Transverse colon (tissue), 4 donors: ENCODE measurements at regions not wholly inside any gene's neighbourhood (a gene's known extent, or its start where the extent isn't known, plus 50 kb on each side); places are given as distances from the start of the nearest gene placed in this dataset.

ENCODE experiments used
- DNase-seq: peaks from one replicate; pipeline ENCODE4 v3.0.0-alpha.2; 2019
- H3K27ac ChIP-seq, 4 donors: fragments of 200-600 bp; sonication (generic); 2 replicates each; pipeline ENCODE4 v1.5.1; 2016 to 2018; ENCODE audit warnings: inconsistent platforms in 4 of 4
- H3K27me3 ChIP-seq: fragments of 200-600 bp; sonication (generic); 2 replicates; pipeline ENCODE4 v1.5.1; 2017; ENCODE audit warnings: inconsistent platforms
- H3K36me3 ChIP-seq, 4 donors: fragments of 200-600 bp; sonication (generic); 2 replicates each; pipeline ENCODE4 v1.5.1; 2017 to 2019; ENCODE audit warnings: inconsistent platforms in 4 of 4
- H3K4me1 ChIP-seq, 4 donors: fragments of 200-600 bp; sonication (generic); 2 replicates each; pipeline ENCODE4 v1.5.1; 2017 to 2020; ENCODE audit warnings: inconsistent platforms in 4 of 4
- H3K4me3 ChIP-seq, 4 donors: fragments of 200-600 bp; sonication (generic); 1 replicate in 1 of 4; 2 replicates in 3 of 4; pipeline versions ENCODE4 v1.5.1 to v1.6.1; 2017 to 2019; ENCODE audit warnings: inconsistent platforms in 4 of 4
- H3K9me3 ChIP-seq, 2 donors: fragments of 200-600 bp; sonication (generic); 2 replicates each; pipeline ENCODE4 v1.5.1; 2017 to 2019; ENCODE audit warnings: inconsistent platforms in 2 of 2
- CTCF ChIP-seq, 5 experiments: fragments of 200-600 bp in 3 of 5; fragments of 450-650 bp in 2 of 5; sonication (generic) in 3 of 5; IDR thresholded peaks; 1 replicate in 2 of 5; 2 replicates in 3 of 5; pipeline ENCODE4 v1.5.1; 2016 to 2017; ENCODE audit warnings: antibody characterized with exemption in 5 of 5, inconsistent platforms in 3 of 5, mild to moderate bottlenecking in 2 of 5, moderate library complexity in 1 of 5
- EP300 ChIP-seq: sonication (generic); formaldehyde crosslinking; IDR thresholded peaks from one replicate; pipeline ENCODE4 v1.6.1; 2017; ENCODE audit warnings: antibody characterized with exemption, low read depth
- POLR2A ChIP-seq: fragments of 450-650 bp; IDR thresholded peaks from one replicate; pipeline ENCODE4 v1.6.1; 2016; ENCODE audit warnings: antibody characterized with exemption, mild to moderate bottlenecking, moderate library complexity
- POLR2AphosphoS5 ChIP-seq, 3 donors: sonication (generic); formaldehyde crosslinking; IDR thresholded peaks; one replicate each; pipeline ENCODE4 v1.6.1; 2016; ENCODE audit warnings: antibody characterized with exemption in 3 of 3
- WGBS, 2 donors: methylation state at CpG; one replicate each; pipeline ENCODE4 v1.1.5; 2018; ENCODE audit warnings: low coverage in 1 of 2; 5-methylcytosine and 5-hydroxymethylcytosine counted together
- in situ Hi-C, 4 donors: fragments of 200-750 bp; cut with MboI; loops; one replicate each; pipeline versions ENCODE4 v1.15.0 to v1.15.1; 2017; ENCODE audit warnings: low sequenced_read_pairs in 3 of 4, low pct_ligation_motif_present in 1 of 4, low pct_unique_long_range_greater_than_20kb in 1 of 4
- intact Hi-C: fragments of 100-400 bp; cut with DNase I; formaldehyde crosslinking; loops from one replicate; pipeline ENCODE4 v1.15.1; 2023; ENCODE audit warnings: low total_unique reads

GRCh38 chr11:116439361-116439677 is 333.5 kb downstream of the BUD13 start:
- Histone ChIP-seq H3K9me3 (no peaks in the 10 kb centered on the region), H3K4me1 (no peaks in the 10 kb centered on the region), H3K27me3 (no peaks in the 10 kb centered on the region), H3K36me3 (no peaks in the 10 kb centered on the region), H3K4me3 (no peak overlapping the region), H3K27ac (no peak overlapping the region)
- intact Hi-C loops (no loop called here), in situ Hi-C loops (no loop called here)
- DNase-seq: no peak
- TF ChIP-seq EP300 (no peak), CTCF (IDR thresholded peaks at IDR 0.05) (no peak), POLR2AphosphoS5 (IDR thresholded peaks at IDR 0.05) (no peak), POLR2A (no peak)

GRCh38 chr11:116438651-116439360 is 334.0 kb downstream of the BUD13 start:
- 67 to 77% methylated on average over 6 of the region's 6 CpGs for WGBS, 2 donors
- no peaks in the 10 kb centered on the region for H3K4me1 ChIP-seq
- in situ Hi-C loops: no loop called here
- no peak overlapping the region for H3K27ac ChIP-seq
- TF ChIP-seq POLR2AphosphoS5 (IDR thresholded peaks at IDR 0.05): no peak
- no peak for TF ChIP-seq CTCF (IDR thresholded peaks at IDR 0.05)
- no peak for TF ChIP-seq POLR2A
- TF ChIP-seq EP300: no peak
- H3K4me3 ChIP-seq: no peak overlapping the region
- no peaks in the 10 kb centered on the region for H3K36me3 ChIP-seq
- DNase-seq: no peak
- H3K27me3 ChIP-seq: no peaks in the 10 kb centered on the region
- H3K9me3 ChIP-seq: no peaks in the 10 kb centered on the region
- intact Hi-C loops: no loop called here

- TF ChIP-seq EP300 (no peak), POLR2AphosphoS5 (IDR thresholded peaks at IDR 0.05) (no peak), CTCF (IDR thresholded peaks at IDR 0.05) (no peak), POLR2A (no peak)
- no peak for DNase-seq
- H3K36me3 ChIP-seq: no peaks in the 10 kb centered on the region
- in situ Hi-C loops (no loop called here), intact Hi-C loops (no loop called here)
- H3K27ac ChIP-seq: no peak overlapping the region
- H3K9me3 ChIP-seq: no peaks in the 10 kb centered on the region
- no peaks in the 10 kb centered on the region for H3K4me1 ChIP-seq
- 68% methylated on average over 2 of the region's 2 CpGs; no CpG with 5 or more reads in 1 of the 2 donors for WGBS, 2 donors
- no peak overlapping the region for H3K4me3 ChIP-seq
- H3K27me3 ChIP-seq: no peaks in the 10 kb centered on the region
Observed at GRCh38 chr11:116434986-116435385, 337.8 kb downstream of the BUD13 start.

GRCh38 chr11:116432301-116432700 is 340.5 kb downstream of the BUD13 start:
- in situ Hi-C loops (no loop called here), intact Hi-C loops (no loop called here)
- Histone ChIP-seq H3K4me1 (peaks cover 0 to 13% (median 10%) of the 10 kb centered on the region in 4 donors), H3K27ac (no peak overlapping the region), H3K4me3 (no peak overlapping the region), H3K36me3 (no peaks in the 10 kb centered on the region), H3K27me3 (no peaks in the 10 kb centered on the region), H3K9me3 (no peaks in the 10 kb centered on the region)
- DNase-seq: no peak
- TF ChIP-seq CTCF (IDR thresholded peaks at IDR 0.05) (no peak), POLR2A (no peak), POLR2AphosphoS5 (IDR thresholded peaks at IDR 0.05) (no peak), EP300 (no peak)
- WGBS, 2 donors: 89% methylated on average over 9 of the region's 9 CpGs; no CpG with 5 or more reads in 1 of the 2 donors
